Neural crest cell (in vitro differentiated cells): ENCODE measurements at regions not wholly inside any gene's neighbourhood (a gene's known extent, or its start where the extent isn't known, plus 50 kb on each side); places are given as distances from the start of the nearest gene placed in this dataset.

Experiments
- DNase-seq: peaks from one replicate; pipeline ENCODE4 v3.0.0; 2021; ENCODE audit warnings: low read depth, mixed read lengths, low spot score
- H3K27ac Mint-ChIP-seq: one replicate; pipeline ENCODE4 v1.8.0; 2021; ENCODE audit warnings: mild to moderate bottlenecking, mixed read lengths; ENCODE audit not compliant: unreplicated experiment
- H3K27me3 Mint-ChIP-seq: 2 replicates; pipeline ENCODE4 v1.8.0; 2021; ENCODE audit warnings: low read depth, mild to moderate bottlenecking, mixed read lengths
- H3K36me3 Mint-ChIP-seq: 2 replicates; pipeline ENCODE4 v1.8.0; 2021; ENCODE audit warnings: low read depth, mild to moderate bottlenecking, mixed read lengths
- H3K4me1 Mint-ChIP-seq: 2 replicates; pipeline ENCODE4 v1.8.0; 2021; ENCODE audit warnings: mixed read lengths
- H3K4me3 Mint-ChIP-seq: one replicate; pipeline ENCODE4 v1.8.0; 2021; ENCODE audit warnings: mild to moderate bottlenecking, mixed read lengths
- H3K9me3 Mint-ChIP-seq: 2 replicates; pipeline ENCODE4 v1.8.0; 2021; ENCODE audit warnings: mixed read lengths
- TF ChIP-seq, protein P1 (sequence below): fragments of 200-600 bp; sonication (generic); conservative IDR thresholded peaks from 2 replicates; pipeline ENCODE4 v1.5.0; 2021; ENCODE audit warnings: antibody characterized with exemption, mild to moderate bottlenecking

DNA sequence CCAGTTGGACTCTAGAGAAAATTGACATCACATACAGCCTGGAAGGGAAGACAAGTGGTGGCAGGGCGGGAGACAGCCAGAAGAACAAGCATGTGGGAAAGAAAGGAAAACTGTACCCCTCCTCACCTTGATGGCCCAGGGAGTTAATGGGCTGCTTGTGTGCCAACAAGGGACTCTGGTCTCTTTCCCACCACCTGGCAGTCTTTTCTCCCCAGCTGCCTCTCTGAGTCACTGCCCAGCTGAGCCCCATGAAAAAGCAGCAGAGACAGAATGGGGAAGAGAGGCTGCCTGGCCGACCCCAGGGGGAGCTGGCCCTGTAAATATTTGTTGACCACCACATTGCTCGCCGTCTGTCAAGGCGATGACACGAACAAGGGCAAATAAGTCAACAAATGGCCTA lies 359.4 kb downstream of the ENC1 start:
- no peaks in the 10 kb centered on the region for H3K36me3 Mint-ChIP-seq
- H3K4me3 Mint-ChIP-seq, result no peak overlapping the region

DNA sequence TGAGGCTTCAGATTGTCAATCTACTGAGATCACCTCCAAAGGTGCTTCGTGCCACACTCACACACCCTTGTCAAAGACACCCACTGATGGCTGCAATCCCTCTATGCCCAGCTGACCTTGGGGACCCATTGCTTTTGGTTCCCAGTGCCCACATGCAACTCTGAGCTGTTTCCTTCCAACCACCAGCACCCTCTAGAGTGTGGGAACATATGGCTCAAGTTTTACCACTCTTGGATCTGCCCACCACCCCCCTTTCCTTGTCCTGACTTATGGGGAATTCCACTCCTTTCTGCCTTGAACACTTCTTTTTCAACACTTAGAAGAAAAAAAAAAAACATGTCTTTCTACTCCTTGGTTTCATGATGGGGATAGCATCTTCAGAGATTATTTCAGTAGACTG lies 360.2 kb downstream of the ENC1 start:
- Mint-ChIP-seq H3K27ac (no peak overlapping the region), H3K4me3 (no peak overlapping the region), H3K36me3 (no peaks in the 10 kb centered on the region), H3K4me1 (no peaks in the 10 kb centered on the region), H3K9me3 (no peaks in the 10 kb centered on the region), H3K27me3 (no peaks in the 10 kb centered on the region)
- no peak for DNase-seq
- TF ChIP-seq, protein P1, sequence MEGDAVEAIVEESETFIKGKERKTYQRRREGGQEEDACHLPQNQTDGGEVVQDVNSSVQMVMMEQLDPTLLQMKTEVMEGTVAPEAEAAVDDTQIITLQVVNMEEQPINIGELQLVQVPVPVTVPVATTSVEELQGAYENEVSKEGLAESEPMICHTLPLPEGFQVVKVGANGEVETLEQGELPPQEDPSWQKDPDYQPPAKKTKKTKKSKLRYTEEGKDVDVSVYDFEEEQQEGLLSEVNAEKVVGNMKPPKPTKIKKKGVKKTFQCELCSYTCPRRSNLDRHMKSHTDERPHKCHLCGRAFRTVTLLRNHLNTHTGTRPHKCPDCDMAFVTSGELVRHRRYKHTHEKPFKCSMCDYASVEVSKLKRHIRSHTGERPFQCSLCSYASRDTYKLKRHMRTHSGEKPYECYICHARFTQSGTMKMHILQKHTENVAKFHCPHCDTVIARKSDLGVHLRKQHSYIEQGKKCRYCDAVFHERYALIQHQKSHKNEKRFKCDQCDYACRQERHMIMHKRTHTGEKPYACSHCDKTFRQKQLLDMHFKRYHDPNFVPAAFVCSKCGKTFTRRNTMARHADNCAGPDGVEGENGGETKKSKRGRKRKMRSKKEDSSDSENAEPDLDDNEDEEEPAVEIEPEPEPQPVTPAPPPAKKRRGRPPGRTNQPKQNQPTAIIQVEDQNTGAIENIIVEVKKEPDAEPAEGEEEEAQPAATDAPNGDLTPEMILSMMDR, result no peak

More for the DNA sequence above, 359.4 kb downstream of the ENC1 start:
- DNase-seq, result no peak
- TF ChIP-seq, protein P1, result no peak
- Mint-ChIP-seq H3K27me3 (no peaks in the 10 kb centered on the region), H3K9me3 (no peaks in the 10 kb centered on the region), H3K4me1 (peaks cover 5% of the 10 kb centered on the region), H3K27ac (peak overlapping the region; percentile 76)

DNA sequence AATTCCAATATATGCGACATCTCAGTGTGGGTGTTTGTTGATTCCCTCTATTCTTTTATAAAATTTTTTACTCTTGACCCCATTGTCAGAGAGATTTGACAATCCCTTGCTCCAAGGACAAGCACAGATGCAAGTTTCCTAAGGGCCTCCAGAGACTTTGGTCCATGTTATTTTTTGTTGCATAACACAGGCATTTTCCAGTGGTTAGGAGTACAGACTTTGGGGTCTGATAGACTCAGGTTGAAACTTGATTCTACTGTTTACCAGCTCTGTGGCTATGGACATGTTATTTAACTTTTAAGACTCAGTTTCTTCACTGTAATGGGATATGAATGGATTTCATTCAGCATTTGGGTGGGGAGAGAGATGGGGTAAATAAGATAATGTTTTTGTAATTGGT lies 361.3 kb downstream of the ENC1 start:
- Mint-ChIP-seq H3K27me3 (no peaks in the 10 kb centered on the region), H3K4me1 (peaks cover under 1% of the 10 kb centered on the region), H3K9me3 (no peaks in the 10 kb centered on the region), H3K4me3 (no peak overlapping the region), H3K27ac (no peak overlapping the region), H3K36me3 (no peaks in the 10 kb centered on the region)
- DNase-seq, result no peak
- TF ChIP-seq, protein P1, result no peak

DNA sequence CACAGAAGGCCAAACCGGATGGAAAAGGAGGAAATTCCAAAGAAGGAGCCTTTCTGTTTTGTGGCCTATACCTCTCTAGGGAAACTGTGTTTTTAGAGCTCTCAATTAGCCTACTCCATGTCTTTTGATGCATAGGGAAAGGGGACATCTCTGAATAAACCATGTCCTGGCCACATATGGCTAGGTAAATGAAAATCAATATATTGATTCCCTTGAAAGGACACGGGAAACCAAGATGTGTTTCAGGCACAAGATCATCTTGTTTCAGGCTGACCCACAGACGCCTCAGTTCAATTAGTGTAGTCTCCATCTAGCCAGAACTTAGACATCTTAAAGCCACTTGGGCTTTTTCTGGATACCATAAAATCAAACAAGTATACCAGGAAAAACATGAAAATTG lies 363.1 kb downstream of the ENC1 start:
- Mint-ChIP-seq H3K9me3 (no peaks in the 10 kb centered on the region), H3K4me1 (peaks cover 10% of the 10 kb centered on the region), H3K27ac (no peak overlapping the region), H3K4me3 (no peak overlapping the region), H3K27me3 (no peaks in the 10 kb centered on the region), H3K36me3 (no peaks in the 10 kb centered on the region)
- no peak for DNase-seq
- TF ChIP-seq, protein P1, result no peak

DNA sequence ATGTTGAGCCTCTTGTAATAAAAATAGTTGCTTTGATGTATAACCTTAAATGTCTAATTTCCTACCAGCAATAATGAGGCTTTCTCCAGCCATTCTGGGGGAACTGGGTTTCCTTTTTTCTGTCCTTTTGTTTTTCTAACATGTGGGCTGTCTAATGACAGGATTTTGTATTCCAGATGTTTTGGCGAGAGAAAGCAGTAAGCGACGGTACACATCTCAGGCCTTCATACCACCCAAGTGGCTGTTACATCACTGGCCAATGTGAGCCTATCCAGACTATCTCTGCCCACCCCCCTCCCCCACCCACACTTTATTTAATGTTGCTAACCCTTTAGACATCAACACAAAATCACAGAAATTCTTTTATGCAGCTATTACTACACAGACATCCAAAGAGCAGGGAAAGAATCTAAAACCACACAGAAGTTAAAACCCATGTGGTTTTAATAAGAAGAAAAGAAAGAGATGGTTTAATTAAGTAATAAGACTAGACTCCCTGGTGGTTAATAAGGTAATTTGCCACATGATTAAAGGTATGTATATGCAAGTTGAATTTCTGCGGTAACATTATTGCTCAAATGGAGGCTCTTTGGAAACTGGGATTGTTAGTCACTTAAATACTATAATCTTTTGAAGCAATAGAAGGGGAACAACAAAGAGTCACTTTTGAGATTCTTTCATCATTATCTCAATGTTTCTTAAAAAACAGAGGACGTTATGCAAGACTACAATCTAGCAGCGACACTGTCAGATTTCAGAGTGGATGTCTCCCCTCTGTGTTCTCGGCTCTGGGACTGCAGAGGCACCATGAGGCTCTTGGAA lies 365.1 kb downstream of the ENC1 start:
- DNase-seq, result no peak
- Mint-ChIP-seq H3K4me1 (peaks cover 21% of the 10 kb centered on the region), H3K27ac (no peak overlapping the region), H3K36me3 (no peaks in the 10 kb centered on the region), H3K27me3 (no peaks in the 10 kb centered on the region), H3K4me3 (no peak overlapping the region), H3K9me3 (no peaks in the 10 kb centered on the region)
- TF ChIP-seq, protein P1, result no peak
